Right ventricle myocardium inferior (tissue), 1 donor: ENCODE measurements at regions not wholly inside any gene's neighbourhood (a gene's known extent, or its start where the extent isn't known, plus 50 kb on each side); places are given as distances from the start of the nearest gene placed in this dataset.

Source experiments
- ATAC-seq: fragments of 200-7000 bp; cut with Tn5 transposase; one replicate; pipeline ENCODE4 v1.9.1; 2020; ENCODE audit warnings: mild to moderate bottlenecking, moderate library complexity
- DNase-seq: peaks from one replicate; pipeline ENCODE4 v3.0.0; 2021; ENCODE audit errors: missing footprints
- intact Hi-C: fragments of 100-400 bp; cut with DNase I; formaldehyde crosslinking; loops from one replicate; pipeline ENCODE4 v1.11.0; 2022
- donor health status: DM: no; HTN: yes; CAD: no; lungs with severe emphysema.

- no peak for DNase-seq
- no peak for ATAC-seq
- intact Hi-C loops, result no loop called here
Observed at GRCh38 chr4:89665662-89666061, 171.3 kb downstream of the SNCA start.

GRCh38 chr4:89664521-89664920, 172.4 kb downstream of the SNCA start:
- DNase-seq (no peak), ATAC-seq (no peak)
- intact Hi-C loops, result no loop called here

- intact Hi-C loops, result no loop called here
- no peak for ATAC-seq
- no peak for DNase-seq
Observed at GRCh38 chr4:89661173-89661899, 175.6 kb downstream of the SNCA start.

- DNase-seq (no peak), ATAC-seq (no peak)
- intact Hi-C loops, result no loop called here
Observed at GRCh38 chr4:89660444-89661172, 176.4 kb downstream of the SNCA start.

GRCh38 chr4:89658701-89659024, 178.3 kb downstream of the SNCA start:
- no peak for ATAC-seq
- no peak for DNase-seq
- intact Hi-C loops, result loop anchor here (10.0 kb wide), 1 partner anchor 216 kb away; no protein-coding TSS in a partner anchor

- intact Hi-C loops, result loop anchor here (10.0 kb wide), 1 partner anchor 217 kb away; no protein-coding TSS in a partner anchor
- no peak for ATAC-seq
Observed at GRCh38 chr4:89657931-89658700, 178.8 kb downstream of the SNCA start.

GRCh38 chr4:89653012-89653411, 183.9 kb downstream of the SNCA start:
- ATAC-seq (no peak), DNase-seq (no peak)
- intact Hi-C loops, result loop anchor here (10.0 kb wide), 1 partner anchor 222 kb away; no protein-coding TSS in a partner anchor

More at GRCh38 chr4:89657931-89658700, 178.8 kb downstream of the SNCA start:
- no peak for DNase-seq

GRCh38 chr4:89645482-89645881, 191.5 kb downstream of the SNCA start:
- ATAC-seq (no peak), DNase-seq (no peak)
- intact Hi-C loops, result no loop called here

GRCh38 chr4:89641367-89641687, 195.6 kb downstream of the SNCA start:
- ATAC-seq, result no peak
- DNase-seq, result no peak
- intact Hi-C loops, result loop anchor here (2.0 kb wide), 1 partner anchor 259 kb away; no protein-coding TSS in a partner anchor

GRCh38 chr4:89640620-89641366, 196.2 kb downstream of the SNCA start:
- peak; percentile 50 for DNase-seq
- intact Hi-C loops, result loop anchor here (2.0 kb wide), 1 partner anchor 260 kb away; no protein-coding TSS in a partner anchor
- peak; percentile 42 for ATAC-seq

GRCh38 chr4:89639395-89639794, 197.6 kb downstream of the SNCA start:
- DNase-seq (no peak), ATAC-seq (no peak)
- intact Hi-C loops, result no loop called here

GRCh38 chr4:89625599-89626293, 211.2 kb downstream of the SNCA start:
- ATAC-seq (no peak), DNase-seq (no peak)
- intact Hi-C loops, result no loop called here

- intact Hi-C loops, result no loop called here
- DNase-seq (no peak), ATAC-seq (no peak)
Observed at GRCh38 chr4:89619206-89619962, 217.6 kb downstream of the SNCA start.

GRCh38 chr4:89618151-89618550, 218.8 kb downstream of the SNCA start:
- DNase-seq (peak; percentile 34), ATAC-seq (no peak)
- intact Hi-C loops, result no loop called here

- no peak for ATAC-seq
- DNase-seq, result no peak
- intact Hi-C loops, result no loop called here
Observed at GRCh38 chr4:89617317-89617716, 219.6 kb downstream of the SNCA start.

GRCh38 chr4:89616382-89616781, 220.6 kb downstream of the SNCA start:
- intact Hi-C loops, result no loop called here
- DNase-seq, result no peak
- no peak for ATAC-seq

GRCh38 chr4:89615051-89615450, 221.9 kb downstream of the SNCA start:
- DNase-seq, result no peak
- intact Hi-C loops, result no loop called here
- ATAC-seq, result no peak

GRCh38 chr4:89614155-89614554, 222.8 kb downstream of the SNCA start:
- ATAC-seq (no peak), DNase-seq (no peak)
- intact Hi-C loops, result no loop called here
